ENCODE measurements at regions not wholly inside any gene's neighbourhood (a gene's known extent, or its start where the extent isn't known, plus 50 kb on each side); places are given as distances from the start of the nearest gene placed in this dataset.

GRCh38 chr15:58269455-58270414, 131.6 kb downstream of the AQP9 start:
- DNase-seq (ENCODE audit: extremely low read depth in 1 of 2, low read depth in 1 of 2), result no peak

GRCh38 chr15:58271410-58271809, 133.2 kb downstream of the AQP9 start:
- no peak for DNase-seq (ENCODE audit: extremely low read depth in 1 of 2, low read depth in 1 of 2)

GRCh38 chr15:58273104-58273503, 134.9 kb downstream of the AQP9 start:
- no peak for DNase-seq (ENCODE audit: extremely low read depth in 1 of 2, low read depth in 1 of 2)

- DNase-seq (ENCODE audit: extremely low read depth in 1 of 2, low read depth in 1 of 2), result no peak
Observed at GRCh38 chr15:58274885-58275284, 136.7 kb downstream of the AQP9 start.

- no peak for DNase-seq (ENCODE audit: extremely low read depth in 1 of 2, low read depth in 1 of 2)
Observed at GRCh38 chr15:58275785-58276184, 137.6 kb downstream of the AQP9 start.

- DNase-seq (ENCODE audit: extremely low read depth in 1 of 2, low read depth in 1 of 2), result no peak
Observed at GRCh38 chr15:58276924-58277323, 138.7 kb downstream of the AQP9 start.

- DNase-seq (ENCODE audit: extremely low read depth in 1 of 2, low read depth in 1 of 2), result no peak
Observed at GRCh38 chr15:58277333-58277732, 139.2 kb downstream of the AQP9 start.

- DNase-seq (ENCODE audit: extremely low read depth in 1 of 2, low read depth in 1 of 2), result no peak
Observed at GRCh38 chr15:58279106-58279505, 140.9 kb downstream of the AQP9 start.

GRCh38 chr15:58279654-58280053, 141.5 kb downstream of the AQP9 start:
- DNase-seq (ENCODE audit: extremely low read depth in 1 of 2, low read depth in 1 of 2), result no peak

- DNase-seq (ENCODE audit: extremely low read depth in 1 of 2, low read depth in 1 of 2), result no peak
Observed at GRCh38 chr15:58282060-58282708, 144.0 kb downstream of the AQP9 start.

- DNase-seq (ENCODE audit: extremely low read depth in 1 of 2, low read depth in 1 of 2), result no peak
Observed at GRCh38 chr15:58283302-58283701, 145.1 kb downstream of the AQP9 start.

GRCh38 chr15:58284293-58284692, 146.1 kb downstream of the AQP9 start:
- no peak for DNase-seq (ENCODE audit: extremely low read depth in 1 of 2, low read depth in 1 of 2)

GRCh38 chr15:58285212-58285920, 146.4 kb upstream of the LIPC start:
- DNase-seq (ENCODE audit: extremely low read depth in 1 of 2, low read depth in 1 of 2), result no peak

GRCh38 chr15:58285921-58286278, 145.9 kb upstream of the LIPC start:
- DNase-seq (ENCODE audit: extremely low read depth in 1 of 2, low read depth in 1 of 2), result no peak

- DNase-seq (ENCODE audit: extremely low read depth in 1 of 2, low read depth in 1 of 2), result no peak
Observed at GRCh38 chr15:58286523-58286922, 145.3 kb upstream of the LIPC start.

- no peak for DNase-seq (ENCODE audit: extremely low read depth in 1 of 2, low read depth in 1 of 2)
Observed at GRCh38 chr15:58287891-58288290, 143.9 kb upstream of the LIPC start.

- no peak for DNase-seq (ENCODE audit: extremely low read depth in 1 of 2, low read depth in 1 of 2)
Observed at GRCh38 chr15:58288592-58288991, 143.2 kb upstream of the LIPC start.

- DNase-seq (ENCODE audit: extremely low read depth in 1 of 2, low read depth in 1 of 2), result no peak
Observed at GRCh38 chr15:58291848-58292247, 139.9 kb upstream of the LIPC start.

GRCh38 chr15:58292751-58293175, 139.0 kb upstream of the LIPC start:
- DNase-seq (ENCODE audit: extremely low read depth in 1 of 2, low read depth in 1 of 2), result no peak

- no peak for DNase-seq (ENCODE audit: extremely low read depth in 1 of 2, low read depth in 1 of 2)
Observed at GRCh38 chr15:58293622-58294550, 137.9 kb upstream of the LIPC start.

All from activated CD8-positive, alpha-beta memory T cell treated with anti-CD3 and anti-CD28 coated beads for 1 hour (primary cell).